ENCODE measurements at regions not wholly inside any gene's neighbourhood (a gene's known extent, or its start where the extent isn't known, plus 50 kb on each side); places are given as distances from the start of the nearest gene placed in this dataset.

DNA sequence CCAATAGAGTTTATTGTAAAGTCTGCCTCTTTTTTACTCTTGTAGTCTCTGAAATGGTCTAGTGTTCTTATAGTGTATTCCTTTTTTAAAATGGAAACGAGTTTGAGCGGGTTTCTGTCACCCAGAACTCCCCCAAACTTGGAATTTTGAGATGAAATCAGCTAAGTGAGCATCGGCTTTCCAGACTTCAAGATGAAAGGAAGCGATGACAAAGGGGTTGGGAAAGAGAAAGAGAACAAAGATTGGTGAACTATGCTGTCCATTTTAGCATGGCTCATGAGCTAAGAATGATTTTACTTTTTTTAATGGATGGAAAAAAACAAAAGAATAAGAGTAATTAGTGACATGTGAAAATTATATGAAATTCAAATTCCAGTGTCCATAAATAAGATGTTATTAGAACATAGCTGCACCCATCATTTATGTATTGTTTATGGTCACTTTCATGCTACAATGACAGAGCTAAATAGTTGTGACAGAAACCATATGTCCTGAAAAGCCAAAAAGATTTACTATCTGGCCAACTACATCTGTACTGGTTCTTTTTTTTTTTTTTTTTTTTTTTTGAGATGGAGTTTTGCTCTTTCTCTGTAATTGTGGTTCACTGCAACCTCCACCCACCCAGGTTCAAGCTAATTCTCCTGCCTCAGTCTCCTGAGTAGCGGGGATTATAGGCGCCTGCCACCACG, 52.7 kb upstream of the PDZRN3 start:
- DNase-seq, result no peak
